Heart left ventricle (tissue), 13 donors: ENCODE measurements at regions not wholly inside any gene's neighbourhood (a gene's known extent, or its start where the extent isn't known, plus 50 kb on each side); places are given as distances from the start of the nearest gene placed in this dataset.

Experiments used
- POLR2A ChIP-seq, 2 donors: fragments of 450-650 bp; IDR thresholded peaks; one replicate each; pipeline ENCODE4 v1.6.1; 2017; ENCODE audit warnings: antibody characterized with exemption in 2 of 2, mild to moderate bottlenecking in 2 of 2, moderate library complexity in 2 of 2
- TF ChIP-seq, protein P1 (sequence below), 12 donors: fragments of 200-600 bp; sonication (generic) in 4 of 12; IDR thresholded peaks; one replicate each; pipeline versions ENCODE4 v1.5.0 to v1.8.0; 2018 to 2022; ENCODE audit warnings: antibody characterized with exemption in 12 of 12, mild to moderate bottlenecking in 5 of 12
- donor health status: ischemic (EF 13 %, LVEDD 7.1; RV severe dilation, severe dysfunction).
- donor health status: DM: no; HTN: yes; CAD: no.
- donor health status: DM: no; HTN: no; CAD: no.
- donor health status: ischemic (EF 25% LVEDD 6.9; RV normal size, moderate dysfunction).
- donor health status: ischemic (EF 25% LVEDD 5.7; RV mildly dilated, moderate dysfunction).
- donor health status: ischemic (EF 35%, LVEDD 5.7; RV mildly dilated, moderate dysfunction).
- donor health status: nonischemic (EF 11% LVEDD 7.7; RV severe dilation, severe dysfunction).
- donor health status: DM: yes; HTN: yes; CAD: no.
- donor health status: PGD.
- donor health status: ischemic (EF 29% LVEDD 5.4; RV normal size, mild dysfunction).
- donor health status: nonischemic (EF 23%, LVEDD 6.1; RV moderate dilation, normal function).

GRCh38 chr6:115319823-115320222, 740.9 kb downstream of the FRK start:
- TF ChIP-seq, protein P1, sequence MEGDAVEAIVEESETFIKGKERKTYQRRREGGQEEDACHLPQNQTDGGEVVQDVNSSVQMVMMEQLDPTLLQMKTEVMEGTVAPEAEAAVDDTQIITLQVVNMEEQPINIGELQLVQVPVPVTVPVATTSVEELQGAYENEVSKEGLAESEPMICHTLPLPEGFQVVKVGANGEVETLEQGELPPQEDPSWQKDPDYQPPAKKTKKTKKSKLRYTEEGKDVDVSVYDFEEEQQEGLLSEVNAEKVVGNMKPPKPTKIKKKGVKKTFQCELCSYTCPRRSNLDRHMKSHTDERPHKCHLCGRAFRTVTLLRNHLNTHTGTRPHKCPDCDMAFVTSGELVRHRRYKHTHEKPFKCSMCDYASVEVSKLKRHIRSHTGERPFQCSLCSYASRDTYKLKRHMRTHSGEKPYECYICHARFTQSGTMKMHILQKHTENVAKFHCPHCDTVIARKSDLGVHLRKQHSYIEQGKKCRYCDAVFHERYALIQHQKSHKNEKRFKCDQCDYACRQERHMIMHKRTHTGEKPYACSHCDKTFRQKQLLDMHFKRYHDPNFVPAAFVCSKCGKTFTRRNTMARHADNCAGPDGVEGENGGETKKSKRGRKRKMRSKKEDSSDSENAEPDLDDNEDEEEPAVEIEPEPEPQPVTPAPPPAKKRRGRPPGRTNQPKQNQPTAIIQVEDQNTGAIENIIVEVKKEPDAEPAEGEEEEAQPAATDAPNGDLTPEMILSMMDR (IDR thresholded peaks at IDR 0.05): no peak
- TF ChIP-seq POLR2A (IDR thresholded peaks at IDR 0.05): no peak
